ENCODE measurements at regions not wholly inside any gene's neighbourhood (a gene's known extent, or its start where the extent isn't known, plus 50 kb on each side); places are given as distances from the start of the nearest gene placed in this dataset.

- intact Hi-C loops (cut with micrococcal nuclease): no loop called here
Observed at GRCh38 chr6:113128661-113129060, 728.5 kb upstream of the MARCKS start.

- intact Hi-C loops (cut with micrococcal nuclease): no loop called here
Observed at GRCh38 chr6:113129991-113130390, 727.2 kb upstream of the MARCKS start.

- intact Hi-C loops (cut with micrococcal nuclease): no loop called here
Observed at GRCh38 chr6:113137426-113137825, 719.7 kb upstream of the MARCKS start.

GRCh38 chr6:113140721-113141120, 716.4 kb upstream of the MARCKS start:
- intact Hi-C loops (cut with micrococcal nuclease): no loop called here

- intact Hi-C loops (cut with micrococcal nuclease): no loop called here
Observed at GRCh38 chr6:113141901-113142300, 715.2 kb upstream of the MARCKS start.

- intact Hi-C loops (cut with micrococcal nuclease): no loop called here
Observed at GRCh38 chr6:113142671-113143174, 714.4 kb upstream of the MARCKS start.

- intact Hi-C loops (cut with micrococcal nuclease): no loop called here
Observed at GRCh38 chr6:113143206-113143605, 713.9 kb upstream of the MARCKS start.

GRCh38 chr6:113144117-113144516, 713.0 kb upstream of the MARCKS start:
- intact Hi-C loops (cut with micrococcal nuclease): no loop called here

- intact Hi-C loops (cut with micrococcal nuclease): no loop called here
Observed at GRCh38 chr6:113146878-113147277, 710.3 kb upstream of the MARCKS start.

- intact Hi-C loops (cut with micrococcal nuclease): no loop called here
Observed at GRCh38 chr6:113147544-113147943, 709.6 kb upstream of the MARCKS start.

- intact Hi-C loops (cut with micrococcal nuclease): no loop called here
Observed at GRCh38 chr6:113148566-113148965, 708.6 kb upstream of the MARCKS start.

GRCh38 chr6:113149511-113149910, 707.6 kb upstream of the MARCKS start:
- intact Hi-C loops (cut with micrococcal nuclease): no loop called here

- intact Hi-C loops (cut with micrococcal nuclease): no loop called here
Observed at GRCh38 chr6:113160306-113161017, 696.7 kb upstream of the MARCKS start.

GRCh38 chr6:113161018-113161315, 696.2 kb upstream of the MARCKS start:
- intact Hi-C loops (cut with micrococcal nuclease): no loop called here

GRCh38 chr6:113162739-113163138, 694.4 kb upstream of the MARCKS start:
- intact Hi-C loops (cut with micrococcal nuclease): no loop called here

- intact Hi-C loops (cut with micrococcal nuclease): no loop called here
Observed at GRCh38 chr6:113168057-113168456, 689.1 kb upstream of the MARCKS start.

- intact Hi-C loops (cut with micrococcal nuclease): no loop called here
Observed at GRCh38 chr6:113169484-113169883, 687.7 kb upstream of the MARCKS start.

- intact Hi-C loops (cut with micrococcal nuclease): no loop called here
Observed at GRCh38 chr6:113170454-113170853, 686.7 kb upstream of the MARCKS start.

GRCh38 chr6:113171882-113172281, 685.3 kb upstream of the MARCKS start:
- intact Hi-C loops (cut with micrococcal nuclease): no loop called here

GRCh38 chr6:113172531-113172966, 684.6 kb upstream of the MARCKS start:
- intact Hi-C loops (cut with micrococcal nuclease): no loop called here

- intact Hi-C loops (cut with micrococcal nuclease): no loop called here
Observed at GRCh38 chr6:113178349-113178748, 678.8 kb upstream of the MARCKS start.

GRCh38 chr6:113181164-113181563, 676.0 kb upstream of the MARCKS start:
- intact Hi-C loops (cut with micrococcal nuclease): no loop called here

- intact Hi-C loops (cut with micrococcal nuclease): no loop called here
Observed at GRCh38 chr6:113182370-113183141, 674.6 kb upstream of the MARCKS start.

Data from T-helper 1 cell treated with Interleukin-12 subunit alpha and Interleukin-12 subunit beta and Interleukin-4 antibody, amounts not matched to agents 30 ng/mL and 1 ng/mL, for 36 hours (primary cell).